CD14-positive monocyte (primary cell): ENCODE measurements at regions not wholly inside any gene's neighbourhood (a gene's known extent, or its start where the extent isn't known, plus 50 kb on each side); places are given as distances from the start of the nearest gene placed in this dataset.

Experiments used
- DNase-seq, 3 donors: peaks; one replicate each; pipeline ENCODE4 v3.0.0-alpha.2; 2011 to 2022
- H2AFZ ChIP-seq: 2 replicates; pipeline ENCODE4 v1.6.0; 2012; ENCODE audit warnings: mild to moderate bottlenecking, low read depth, low read length, inconsistent platforms; ENCODE audit not compliant: insufficient read depth, poor library complexity, severe bottlenecking
- H3K27ac ChIP-seq, 2 donors: 1 replicate in 1 of 2; 2 replicates in 1 of 2; pipeline ENCODE4 v1.5.1; 2012 to 2013; ENCODE audit warnings: low read length in 2 of 2, control low read depth in 1 of 2, inconsistent platforms in 1 of 2, low read depth in 1 of 2, mild to moderate bottlenecking in 1 of 2
- H3K27me3 ChIP-seq, 2 donors: one replicate each; pipeline versions ENCODE4 v1.6.0 to v1.6.1; 2011 to 2013; ENCODE audit warnings: low read length in 2 of 2; ENCODE audit not compliant: control insufficient read depth in 2 of 2, insufficient read depth in 2 of 2
- H3K36me3 ChIP-seq, 2 donors: replicated peaks in 1 of 2; 1 replicate in 1 of 2; 2 replicates in 1 of 2; pipeline versions ENCODE4 v1.5.1 to v1.6.1; 2012 to 2013; ENCODE audit warnings: low read length in 2 of 2, control low read depth in 1 of 2, inconsistent platforms in 1 of 2, mild to moderate bottlenecking in 1 of 2; ENCODE audit not compliant: insufficient read depth in 2 of 2, control insufficient read depth in 1 of 2
- H3K4me1 ChIP-seq, 2 donors: 1 replicate in 1 of 2; 2 replicates in 1 of 2; pipeline versions ENCODE4 v1.5.1 to v1.6.1; 2012 to 2013; ENCODE audit warnings: low read length in 2 of 2, control low read depth in 1 of 2, inconsistent platforms in 1 of 2, mild to moderate bottlenecking in 1 of 2, moderate library complexity in 1 of 2; ENCODE audit not compliant: insufficient read depth in 2 of 2, control insufficient read depth in 1 of 2
- H3K4me2 ChIP-seq: replicated peaks from 2 replicates; pipeline ENCODE3; 2012; ENCODE audit warnings: low read length, moderate library complexity, mild to moderate bottlenecking; ENCODE audit not compliant: poor library complexity, severe bottlenecking; ENCODE audit errors: extremely low read depth
- H3K4me3 ChIP-seq, 3 experiments: fragments of 200-600 bp in 1 of 3; sonication (generic) in 1 of 3; replicated peaks in 1 of 3; 1 replicate in 2 of 3; 2 replicates in 1 of 3; pipeline ENCODE4 v1.5.1; 2011 to 2013; ENCODE audit warnings: low read length in 3 of 3, mild to moderate bottlenecking in 3 of 3, control low read depth in 2 of 3, low read depth in 2 of 3, inconsistent platforms in 1 of 3, moderate library complexity in 1 of 3
- H3K79me2 ChIP-seq: 2 replicates; pipeline ENCODE4 v1.6.0; 2012; ENCODE audit warnings: mild to moderate bottlenecking, control low read depth, inconsistent platforms, low read length, moderate library complexity; ENCODE audit not compliant: insufficient read depth
- H3K9ac ChIP-seq: 2 replicates; pipeline ENCODE4 v1.6.0; 2017; ENCODE audit warnings: low read length, mild to moderate bottlenecking; ENCODE audit not compliant: insufficient read depth, poor library complexity, severe bottlenecking
- H3K9me3 ChIP-seq, 2 donors: replicated peaks in 1 of 2; 1 replicate in 1 of 2; 2 replicates in 1 of 2; pipeline versions ENCODE4 v1.5.1 to v1.6.1; 2012 to 2013; ENCODE audit warnings: low read length in 2 of 2, control low read depth in 1 of 2; ENCODE audit not compliant: control insufficient read depth in 1 of 2, insufficient read depth in 1 of 2
- H4K20me1 ChIP-seq: 2 replicates; pipeline ENCODE4 v1.6.0; 2012; ENCODE audit warnings: mild to moderate bottlenecking, low read length, control low read depth, moderate library complexity; ENCODE audit not compliant: insufficient read depth
- H3K27ac Mint-ChIP-seq, 7 donors: one replicate each; pipeline ENCODE4 v1.8.0; 2020; ENCODE audit warnings: mild to moderate bottlenecking in 7 of 7, mixed read lengths in 7 of 7, moderate library complexity in 6 of 7, inconsistent platforms in 2 of 7
- H3K27me3 Mint-ChIP-seq, 3 donors: one replicate each; pipeline ENCODE4 v1.8.0; 2021 to 2022; ENCODE audit warnings: low read depth in 3 of 3, mild to moderate bottlenecking in 3 of 3, mixed read lengths in 3 of 3, moderate library complexity in 3 of 3, inconsistent platforms in 1 of 3
- H3K36me3 Mint-ChIP-seq, 2 donors: one replicate each; pipeline ENCODE4 v1.8.0; 2020; ENCODE audit warnings: mixed read lengths in 2 of 2, inconsistent platforms in 1 of 2, mild to moderate bottlenecking in 1 of 2
- H3K4me1 Mint-ChIP-seq: one replicate; pipeline ENCODE4 v1.8.0; 2020; ENCODE audit warnings: mild to moderate bottlenecking, mixed read lengths
- H3K4me3 Mint-ChIP-seq, 2 donors: one replicate each; pipeline ENCODE4 v1.8.0; 2020; ENCODE audit warnings: mild to moderate bottlenecking in 2 of 2, mixed read lengths in 2 of 2, moderate library complexity in 1 of 2
- H3K9me3 Mint-ChIP-seq, 7 donors: one replicate each; pipeline ENCODE4 v1.8.0; 2020 to 2022; ENCODE audit warnings: mixed read lengths in 7 of 7, mild to moderate bottlenecking in 6 of 7, moderate library complexity in 6 of 7, inconsistent platforms in 2 of 7
- WGBS: methylation state at CpG from one replicate; pipeline ENCODE4 v1.1.5; 2013; ENCODE audit warnings: missing lambda C conversion rate; ENCODE audit not compliant: insufficient coverage; 5-methylcytosine and 5-hydroxymethylcytosine counted together
- intact Hi-C, 2 donors: fragments of 100-400 bp; cut with micrococcal nuclease; formaldehyde crosslinking; loops; one replicate each; pipeline versions ENCODE4 v1.15.0 to v1.15.1; 2023
- TF ChIP-seq, protein P1 (sequence below): fragments of 200-600 bp; IDR thresholded peaks from one replicate; pipeline ENCODE4 v1.8.0; 2022; ENCODE audit warnings: antibody characterized with exemption, mild to moderate bottlenecking

- Histone ChIP-seq H3K36me3 (no peaks in the 10 kb centered on the region), H3K9ac (no peak overlapping the region), H3K4me1 (peaks cover 0 to 5% of the 10 kb centered on the region in 2 donors), H3K27me3 (peaks cover 3 to 10% of the 10 kb centered on the region in 2 donors), H3K4me2 (no peak overlapping the region), H3K27ac (no peak overlapping the region), H3K79me2 (no peaks in the 10 kb centered on the region), H3K9me3 (peaks cover 0 to 3% of the 10 kb centered on the region in 2 donors), H4K20me1 (no peaks in the 10 kb centered on the region), H2AFZ (no peak overlapping the region), H3K4me3 (no peak overlapping the region)
- no peaks in the 10 kb centered on the region for H3K36me3 Mint-ChIP-seq
- peaks cover 9% of the 10 kb centered on the region for H3K4me1 Mint-ChIP-seq
- intact Hi-C loops, result no loop called here
- no peak overlapping the region for H3K4me3 Mint-ChIP-seq
- DNase-seq, result no peak
- H3K27ac Mint-ChIP-seq, result no peak overlapping the region
- WGBS, result 93% methylated on average over 3 of the region's 3 CpGs
- peaks cover 19 to 43% (median 34%) of the 10 kb centered on the region in 3 donors for H3K27me3 Mint-ChIP-seq
- H3K9me3 Mint-ChIP-seq, result peaks cover 0 to 3% (median 1%) of the 10 kb centered on the region in 7 donors
- TF ChIP-seq, protein P1, sequence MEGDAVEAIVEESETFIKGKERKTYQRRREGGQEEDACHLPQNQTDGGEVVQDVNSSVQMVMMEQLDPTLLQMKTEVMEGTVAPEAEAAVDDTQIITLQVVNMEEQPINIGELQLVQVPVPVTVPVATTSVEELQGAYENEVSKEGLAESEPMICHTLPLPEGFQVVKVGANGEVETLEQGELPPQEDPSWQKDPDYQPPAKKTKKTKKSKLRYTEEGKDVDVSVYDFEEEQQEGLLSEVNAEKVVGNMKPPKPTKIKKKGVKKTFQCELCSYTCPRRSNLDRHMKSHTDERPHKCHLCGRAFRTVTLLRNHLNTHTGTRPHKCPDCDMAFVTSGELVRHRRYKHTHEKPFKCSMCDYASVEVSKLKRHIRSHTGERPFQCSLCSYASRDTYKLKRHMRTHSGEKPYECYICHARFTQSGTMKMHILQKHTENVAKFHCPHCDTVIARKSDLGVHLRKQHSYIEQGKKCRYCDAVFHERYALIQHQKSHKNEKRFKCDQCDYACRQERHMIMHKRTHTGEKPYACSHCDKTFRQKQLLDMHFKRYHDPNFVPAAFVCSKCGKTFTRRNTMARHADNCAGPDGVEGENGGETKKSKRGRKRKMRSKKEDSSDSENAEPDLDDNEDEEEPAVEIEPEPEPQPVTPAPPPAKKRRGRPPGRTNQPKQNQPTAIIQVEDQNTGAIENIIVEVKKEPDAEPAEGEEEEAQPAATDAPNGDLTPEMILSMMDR, result no peak
Observed at GRCh38 chr2:236798491-236798890, 228.9 kb downstream of the ACKR3 start.

DNA sequence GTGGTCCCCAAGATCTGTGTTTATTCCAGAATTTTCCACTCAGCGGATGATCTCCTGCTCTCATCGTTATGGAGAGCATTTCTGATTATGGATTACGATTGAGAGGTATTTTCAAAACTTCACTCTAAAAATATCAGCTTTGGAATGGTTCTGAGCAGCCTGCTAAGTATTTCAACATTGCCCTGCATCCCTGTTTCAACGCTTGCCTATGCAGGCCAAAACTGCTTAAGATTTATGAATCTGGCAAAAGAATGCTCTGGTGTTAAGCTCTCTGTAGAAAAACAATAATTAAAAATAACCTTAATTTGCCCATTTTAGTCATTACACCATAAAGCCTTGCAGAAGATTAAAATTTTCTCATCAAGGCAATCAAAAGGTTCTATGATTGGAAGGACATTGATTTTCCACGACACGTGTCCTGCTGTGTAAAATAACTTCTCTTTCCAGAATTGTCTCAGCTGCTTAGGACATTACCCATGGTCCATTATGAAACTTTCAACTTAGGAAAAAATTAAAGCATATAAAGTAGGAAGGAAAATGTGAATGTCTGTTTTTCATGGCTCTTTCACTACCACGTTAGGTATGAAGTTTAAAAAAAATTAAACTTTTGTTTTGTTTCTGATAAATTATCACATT is 229.9 kb downstream of the ACKR3 start:
- no peaks in the 10 kb centered on the region for H4K20me1 ChIP-seq
- DNase-seq, result no peak
- peaks cover 3 to 15% of the 10 kb centered on the region in 2 donors for H3K27me3 ChIP-seq
- H2AFZ ChIP-seq, result no peak overlapping the region
- no peak overlapping the region for H3K4me3 ChIP-seq
- TF ChIP-seq, protein P1, result no peak
- Mint-ChIP-seq H3K4me1 (peaks cover 9% of the 10 kb centered on the region), H3K4me3 (no peak overlapping the region), H3K27me3 (peaks cover 22 to 43% (median 30%) of the 10 kb centered on the region in 3 donors), H3K36me3 (no peaks in the 10 kb centered on the region), H3K9me3 (peaks cover 0 to 5% (median 2%) of the 10 kb centered on the region in 7 donors), H3K27ac (no peak overlapping the region)
- peaks cover 0 to 3% of the 10 kb centered on the region in 2 donors for H3K9me3 ChIP-seq
- no peak overlapping the region for H3K4me2 ChIP-seq
- peaks cover 0 to 5% of the 10 kb centered on the region in 2 donors for H3K4me1 ChIP-seq
- H3K9ac ChIP-seq, result no peak overlapping the region
- intact Hi-C loops, result no loop called here
- no peaks in the 10 kb centered on the region for H3K36me3 ChIP-seq
- WGBS, result 100% methylated on average over 2 of the region's 7 CpGs
- H3K27ac ChIP-seq, result no peak overlapping the region
- H3K79me2 ChIP-seq, result no peaks in the 10 kb centered on the region
